Fibroblast of pulmonary artery (primary cell): ENCODE measurements at regions not wholly inside any gene's neighbourhood (a gene's known extent, or its start where the extent isn't known, plus 50 kb on each side); places are given as distances from the start of the nearest gene placed in this dataset.

Source experiments
- DNase-seq: peaks from one replicate; pipeline ENCODE4 v3.0.0-alpha.2; 2010; ENCODE audit warnings: low read depth
- H3K4me3 ChIP-seq: replicated peaks from 2 replicates; pipeline ENCODE4 v1.5.1; 2011; ENCODE audit warnings: low read depth, mild to moderate bottlenecking, control low read depth, low read length, moderate library complexity
- CTCF ChIP-seq: IDR thresholded peaks from 2 replicates; pipeline ENCODE4 v1.5.1; 2011; ENCODE audit warnings: mild to moderate bottlenecking, control low read depth, low read length, inconsistent platforms; ENCODE audit errors: missing control alignments

GRCh38 chr14:97705976-97706375, 908.8 kb downstream of the VRK1 start:
- DNase-seq: no peak
- H3K4me3 ChIP-seq: no peak overlapping the region
- no peak for TF ChIP-seq CTCF

GRCh38 chr14:97706819-97707218, 909.6 kb downstream of the VRK1 start:
- TF ChIP-seq CTCF: no peak
- no peak for DNase-seq
- no peak overlapping the region for H3K4me3 ChIP-seq

GRCh38 chr14:97707603-97708002, 910.4 kb downstream of the VRK1 start:
- DNase-seq: no peak
- H3K4me3 ChIP-seq: no peak overlapping the region
- TF ChIP-seq CTCF: no peak

- H3K4me3 ChIP-seq: no peak overlapping the region
- TF ChIP-seq CTCF: no peak
- DNase-seq: no peak
Measured at GRCh38 chr14:97709552-97709951, 912.4 kb downstream of the VRK1 start.

GRCh38 chr14:97710726-97711125, 913.5 kb downstream of the VRK1 start:
- H3K4me3 ChIP-seq: no peak overlapping the region
- DNase-seq: no peak
- TF ChIP-seq CTCF: no peak

GRCh38 chr14:97712471-97712870, 915.3 kb downstream of the VRK1 start:
- H3K4me3 ChIP-seq: no peak overlapping the region
- DNase-seq: no peak
- TF ChIP-seq CTCF: no peak

- no peak overlapping the region for H3K4me3 ChIP-seq
- peak; percentile 23 for DNase-seq
- TF ChIP-seq CTCF: no peak
Measured at GRCh38 chr14:97713023-97713422, 915.8 kb downstream of the VRK1 start.
